Mucosa of descending colon (tissue), 3 donors: ENCODE measurements at regions not wholly inside any gene's neighbourhood (a gene's known extent, or its start where the extent isn't known, plus 50 kb on each side); places are given as distances from the start of the nearest gene placed in this dataset.
A peak's percentile ranks its signal among the peaks of the same experiment; 100 is the strongest.

ENCODE experiments used
- ATAC-seq: fragments of 200-7000 bp; cut with Tn5 transposase; one replicate; pipeline ENCODE4 v1.9.1; 2020; ENCODE audit warnings: mild to moderate bottlenecking, moderate library complexity
- DNase-seq, 3 donors: peaks; one replicate each; pipeline ENCODE4 v3.0.0-alpha.2; 2020
- H3K36me3 ChIP-seq: fragments of 200-600 bp; one replicate; pipeline ENCODE4 v1.8.0; 2021; ENCODE audit warnings: low read depth, mild to moderate bottlenecking
- H3K4me1 ChIP-seq: fragments of 200-600 bp; one replicate; pipeline ENCODE4 v1.8.0; 2021; ENCODE audit warnings: low read depth, mild to moderate bottlenecking
- H3K4me3 ChIP-seq: fragments of 200-600 bp; one replicate; pipeline ENCODE4 v1.8.0; 2021; ENCODE audit warnings: mild to moderate bottlenecking
- H3K9me3 ChIP-seq: fragments of 200-600 bp; one replicate; pipeline ENCODE4 v1.8.0; 2021; ENCODE audit warnings: mild to moderate bottlenecking
- CTCF ChIP-seq: fragments of 200-600 bp; IDR thresholded peaks from one replicate; pipeline ENCODE4 v1.8.0; 2022; ENCODE audit warnings: antibody characterized with exemption, mild to moderate bottlenecking
- intact Hi-C, 2 donors: fragments of 100-400 bp; cut with DNase I in 1 of 2; cut with micrococcal nuclease in 1 of 2; formaldehyde crosslinking; loops; one replicate each; pipeline versions ENCODE4 v1.11.0 to v1.11.1; 2022; cut with DNase I, micrococcal nuclease
- donor health status: DM: no; HTN: no; CAD: no; lungs with moderate emphysema.
- donor health status: DM: no; HTN: no; CAD: no.
- donor health status: DM: no; HTN: yes; CAD: no.

GRCh38 chr3:127419641-127420553 is 132.1 kb upstream of the PRR20G start:
- H3K4me3 ChIP-seq = no peak overlapping the region
- no peaks in the 10 kb centered on the region for H3K9me3 ChIP-seq
- no peak for ATAC-seq
- no peak for DNase-seq
- no peaks in the 10 kb centered on the region for H3K4me1 ChIP-seq
- no peak for TF ChIP-seq CTCF
- intact Hi-C loops = no loop called here
- no peaks in the 10 kb centered on the region for H3K36me3 ChIP-seq

- no peak for DNase-seq
- H3K36me3 ChIP-seq = no peaks in the 10 kb centered on the region
- no peaks in the 10 kb centered on the region for H3K9me3 ChIP-seq
- intact Hi-C loops = no loop called here
- TF ChIP-seq CTCF = no peak
- no peak for ATAC-seq
- no peaks in the 10 kb centered on the region for H3K4me1 ChIP-seq
- no peak overlapping the region for H3K4me3 ChIP-seq
Measured at GRCh38 chr3:127419182-127419581, 131.3 kb upstream of the PRR20G start.

GRCh38 chr3:127418560-127419147 is 130.8 kb upstream of the PRR20G start:
- TF ChIP-seq CTCF = no peak
- ATAC-seq (no peak), DNase-seq (no peak)
- no peaks in the 10 kb centered on the region for H3K9me3 ChIP-seq
- no peaks in the 10 kb centered on the region for H3K4me1 ChIP-seq
- H3K4me3 ChIP-seq = no peak overlapping the region
- no peaks in the 10 kb centered on the region for H3K36me3 ChIP-seq
- intact Hi-C loops = no loop called here

GRCh38 chr3:127417709-127418559 is 130.1 kb upstream of the PRR20G start:
- Histone ChIP-seq H3K4me1 (no peaks in the 10 kb centered on the region), H3K36me3 (no peaks in the 10 kb centered on the region), H3K4me3 (no peak overlapping the region), H3K9me3 (no peaks in the 10 kb centered on the region)
- ATAC-seq (no peak), DNase-seq (peak in 1 of 3 donors; percentile 15)
- TF ChIP-seq CTCF = no peak
- intact Hi-C loops = no loop called here

- Histone ChIP-seq H3K36me3 (no peaks in the 10 kb centered on the region), H3K4me3 (no peak overlapping the region), H3K4me1 (no peaks in the 10 kb centered on the region), H3K9me3 (no peaks in the 10 kb centered on the region)
- intact Hi-C loops = no loop called here
- ATAC-seq = no peak
- DNase-seq = peak in 1 of 3 donors; percentile 24
- no peak for TF ChIP-seq CTCF
Measured at GRCh38 chr3:127413871-127414270, 126.0 kb upstream of the PRR20G start.
